ENCODE measurements at regions not wholly inside any gene's neighbourhood (a gene's known extent, or its start where the extent isn't known, plus 50 kb on each side); places are given as distances from the start of the nearest gene placed in this dataset.
"Not testable (repeated sequence)": the region's sequence is repeated elsewhere in the genome, so short reads cannot be mapped to it uniquely, and the experiment has no call there.

DNA sequence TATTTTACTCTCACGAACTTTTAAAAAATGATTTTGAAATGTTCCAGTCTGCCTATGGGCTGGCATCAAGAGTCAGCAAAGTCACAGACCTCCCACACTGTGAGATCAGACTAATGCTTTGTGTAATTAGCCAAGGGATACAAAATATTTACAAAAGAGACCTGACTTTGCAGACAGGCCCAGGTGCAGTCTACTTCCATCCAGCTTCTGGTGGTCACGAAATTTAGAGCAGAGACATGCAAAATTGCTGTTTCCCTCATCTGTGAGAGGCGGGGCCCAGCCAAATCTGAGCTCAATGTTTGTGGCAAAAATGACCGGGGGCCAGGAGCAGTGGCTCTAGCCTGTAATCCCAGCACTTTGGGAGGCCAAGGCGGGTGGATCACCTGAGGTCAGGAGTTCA is 82.5 kb upstream of the PITRM1 start:
- Mint-ChIP-seq H3K36me3 (ENCODE audit: low read depth) (no peaks in the 10 kb centered on the region), H3K27me3 (peaks cover 44% of the 10 kb centered on the region), H3K9me3 (no peaks in the 10 kb centered on the region), H3K4me3 (no peak overlapping the region), H3K4me1 (ENCODE audit: low read depth) (no peaks in the 10 kb centered on the region), H3K27ac (no peak overlapping the region)

DNA sequence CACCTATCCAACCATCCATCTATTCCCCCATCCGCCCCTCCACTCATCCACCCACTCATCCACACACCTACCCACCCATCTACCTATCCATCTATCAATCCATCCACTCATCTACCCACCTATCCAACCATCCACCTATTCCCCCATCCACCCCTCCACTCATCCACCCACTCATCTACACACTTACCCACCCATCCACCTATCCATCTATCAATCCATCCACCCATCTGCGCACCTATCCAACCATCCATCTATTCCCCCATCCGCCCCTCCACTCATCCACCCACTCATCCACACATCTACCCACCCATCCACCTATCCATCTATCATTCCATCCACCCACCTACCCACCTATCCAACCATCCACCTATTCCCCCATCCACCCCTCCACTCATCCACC is 81.4 kb upstream of the PITRM1 start:
- H3K9me3 Mint-ChIP-seq; H3K4me3 Mint-ChIP-seq; H3K36me3 Mint-ChIP-seq (ENCODE audit: low read depth); H3K4me1 Mint-ChIP-seq (ENCODE audit: low read depth); H3K27ac Mint-ChIP-seq: not testable (repeated sequence)
- peaks cover 55% of the 10 kb centered on the region for H3K27me3 Mint-ChIP-seq

DNA sequence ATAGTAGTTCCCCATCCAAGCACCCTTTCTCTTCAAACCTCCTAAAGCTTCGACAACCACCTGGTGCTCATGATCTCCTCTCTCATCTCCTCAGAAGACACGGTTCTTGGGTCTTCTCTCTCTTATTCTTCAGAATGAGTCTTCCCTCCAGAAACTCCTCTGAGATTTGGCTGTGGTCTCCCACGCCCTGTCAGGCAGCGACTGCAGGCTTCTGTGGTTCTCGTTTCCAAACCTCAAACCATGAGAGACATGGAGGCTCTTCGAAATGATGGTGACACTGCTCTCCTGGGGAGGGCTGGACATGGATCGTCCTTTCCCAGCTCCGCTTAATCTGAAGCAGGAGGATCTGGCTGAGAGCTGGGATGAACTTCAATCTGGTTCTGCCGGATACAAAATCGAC is 78.6 kb upstream of the PITRM1 start:
- H3K9me3 Mint-ChIP-seq: no peaks in the 10 kb centered on the region
- H3K27me3 Mint-ChIP-seq: peaks cover 60% of the 10 kb centered on the region
- H3K4me1 Mint-ChIP-seq (ENCODE audit: low read depth): peaks cover 6% of the 10 kb centered on the region
- H3K27ac Mint-ChIP-seq: no peak overlapping the region
- H3K4me3 Mint-ChIP-seq: no peak overlapping the region
- no peaks in the 10 kb centered on the region for H3K36me3 Mint-ChIP-seq (ENCODE audit: low read depth)

- Mint-ChIP-seq H3K27me3 (peaks cover 56% of the 10 kb centered on the region), H3K4me1 (ENCODE audit: low read depth) (peaks cover 6% of the 10 kb centered on the region), H3K36me3 (ENCODE audit: low read depth) (no peaks in the 10 kb centered on the region), H3K9me3 (no peaks in the 10 kb centered on the region), H3K27ac (no peak overlapping the region), H3K4me3 (no peak overlapping the region)
These were observed 76.8 kb upstream of the PITRM1 start for GRCh38 chr10:3249307-3249889.

GRCh38 chr10:3248526-3249306 is 76.1 kb upstream of the PITRM1 start:
- H3K4me1 Mint-ChIP-seq (ENCODE audit: low read depth): peaks cover 6% of the 10 kb centered on the region
- no peak overlapping the region for H3K27ac Mint-ChIP-seq
- H3K27me3 Mint-ChIP-seq: peaks cover 56% of the 10 kb centered on the region
- no peak overlapping the region for H3K4me3 Mint-ChIP-seq
- no peaks in the 10 kb centered on the region for H3K9me3 Mint-ChIP-seq
- H3K36me3 Mint-ChIP-seq (ENCODE audit: low read depth): no peaks in the 10 kb centered on the region

- peaks cover 6% of the 10 kb centered on the region for H3K4me1 Mint-ChIP-seq (ENCODE audit: low read depth)
- H3K27me3 Mint-ChIP-seq: peaks cover 33% of the 10 kb centered on the region
- H3K27ac Mint-ChIP-seq: no peak overlapping the region
- no peaks in the 10 kb centered on the region for H3K36me3 Mint-ChIP-seq (ENCODE audit: low read depth)
- H3K4me3 Mint-ChIP-seq: no peak overlapping the region
- H3K9me3 Mint-ChIP-seq: no peaks in the 10 kb centered on the region
These were observed 72.8 kb upstream of the PITRM1 start for GRCh38 chr10:3245395-3245794.

DNA sequence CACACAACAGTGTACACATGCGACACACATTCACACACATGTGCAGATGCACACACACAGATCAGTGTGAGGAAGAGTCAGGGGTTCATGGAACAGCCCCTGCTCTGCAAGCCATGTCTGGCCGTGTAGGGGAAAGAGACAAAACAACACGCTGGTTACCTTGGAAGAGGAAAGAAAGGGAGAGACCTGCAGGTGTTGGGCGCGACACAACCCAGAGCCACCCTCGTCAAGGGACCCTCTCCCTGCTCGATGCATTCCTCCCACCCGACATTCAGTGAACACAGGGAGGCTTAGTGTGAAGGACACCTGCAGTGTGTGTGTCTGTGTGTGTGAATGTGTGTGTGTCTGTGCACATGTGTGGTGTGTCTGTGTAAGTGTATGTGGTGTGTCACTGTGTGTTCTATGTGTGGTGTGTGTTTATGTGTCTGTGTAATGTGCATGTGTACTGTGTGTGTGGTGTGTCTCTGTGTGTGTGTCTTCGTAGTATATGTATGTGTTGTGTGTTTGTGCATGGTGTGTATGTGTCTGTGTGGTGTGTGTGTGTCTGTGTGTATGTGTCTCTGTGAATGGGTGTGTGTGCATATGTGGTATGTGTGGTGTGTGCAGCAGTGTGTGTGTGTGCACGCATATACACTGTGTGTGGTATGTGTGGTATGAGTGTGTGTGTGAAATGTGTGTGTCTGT is 69.5 kb upstream of the PITRM1 start:
- peaks cover 34% of the 10 kb centered on the region for H3K27me3 Mint-ChIP-seq
- H3K9me3 Mint-ChIP-seq: no peaks in the 10 kb centered on the region
- H3K36me3 Mint-ChIP-seq (ENCODE audit: low read depth): no peaks in the 10 kb centered on the region
- peaks cover 5% of the 10 kb centered on the region for H3K4me1 Mint-ChIP-seq (ENCODE audit: low read depth)
- no peak overlapping the region for H3K27ac Mint-ChIP-seq
- no peak overlapping the region for H3K4me3 Mint-ChIP-seq

- H3K4me3 Mint-ChIP-seq: no peak overlapping the region
- no peaks in the 10 kb centered on the region for H3K9me3 Mint-ChIP-seq
- H3K4me1 Mint-ChIP-seq (ENCODE audit: low read depth): peaks cover 5% of the 10 kb centered on the region
- H3K27me3 Mint-ChIP-seq: peaks cover 40% of the 10 kb centered on the region
- H3K36me3 Mint-ChIP-seq (ENCODE audit: low read depth): no peaks in the 10 kb centered on the region
- H3K27ac Mint-ChIP-seq: no peak overlapping the region
These were observed 68.8 kb upstream of the PITRM1 start for GRCh38 chr10:3241274-3241921.

GRCh38 chr10:3239920-3240894 is 67.6 kb upstream of the PITRM1 start:
- Mint-ChIP-seq H3K9me3 (no peaks in the 10 kb centered on the region), H3K27me3 (peaks cover 38% of the 10 kb centered on the region), H3K4me3 (no peak overlapping the region), H3K4me1 (ENCODE audit: low read depth) (peaks cover 5% of the 10 kb centered on the region), H3K36me3 (ENCODE audit: low read depth) (no peaks in the 10 kb centered on the region), H3K27ac (no peak overlapping the region)

DNA sequence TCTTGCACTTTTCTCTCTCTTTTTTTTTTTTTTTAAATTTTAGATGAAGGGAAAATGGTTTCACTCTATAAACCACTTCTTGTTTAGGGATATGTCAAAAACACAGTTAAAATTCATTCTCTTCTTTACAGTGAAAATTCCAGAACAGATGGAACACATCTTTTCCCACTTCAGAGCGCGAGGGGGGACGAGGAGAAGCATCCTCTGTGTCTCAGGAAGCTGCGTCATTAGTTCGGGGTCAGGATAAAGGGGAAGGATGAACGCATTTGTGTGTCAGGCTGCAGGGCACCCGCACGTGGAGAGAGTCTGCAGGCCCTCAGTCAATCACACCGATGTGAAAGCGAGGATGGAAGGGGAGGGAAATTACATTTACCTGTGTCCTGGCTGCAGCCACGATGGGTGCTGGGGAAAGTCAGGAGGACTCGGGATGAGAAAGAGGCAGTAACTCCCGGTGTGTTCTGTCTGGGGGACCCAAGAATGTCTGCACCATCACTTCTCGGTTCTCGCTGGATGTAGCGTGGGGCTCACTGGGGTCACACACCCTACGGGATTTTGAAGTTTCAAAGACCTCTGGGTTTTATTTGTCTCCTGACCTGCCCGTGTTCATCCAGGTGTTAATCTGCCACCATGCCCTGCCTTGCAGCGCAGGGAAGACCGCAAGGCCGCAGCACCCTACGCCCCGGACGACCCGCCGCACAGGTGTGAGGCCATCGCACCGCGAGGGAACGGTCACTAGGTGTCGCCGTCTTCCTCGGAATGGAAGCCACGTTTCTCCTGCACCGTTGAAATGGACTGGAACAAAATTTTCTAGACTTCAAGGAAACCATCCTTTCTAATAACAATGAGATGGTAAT is 66.7 kb upstream of the PITRM1 start:
- no peak overlapping the region for H3K27ac Mint-ChIP-seq

GRCh38 chr10:3238115-3238871 is 65.7 kb upstream of the PITRM1 start:
- peaks cover 5% of the 10 kb centered on the region for H3K4me1 Mint-ChIP-seq (ENCODE audit: low read depth)

More for the DNA sequence above, 66.7 kb upstream of the PITRM1 start:
- H3K4me1 Mint-ChIP-seq (ENCODE audit: low read depth): peaks cover 5% of the 10 kb centered on the region
- H3K4me3 Mint-ChIP-seq: peak overlapping the region; percentile 24
- H3K36me3 Mint-ChIP-seq (ENCODE audit: low read depth): no peaks in the 10 kb centered on the region
- H3K27me3 Mint-ChIP-seq: peaks cover 42% of the 10 kb centered on the region
- no peaks in the 10 kb centered on the region for H3K9me3 Mint-ChIP-seq

DNA sequence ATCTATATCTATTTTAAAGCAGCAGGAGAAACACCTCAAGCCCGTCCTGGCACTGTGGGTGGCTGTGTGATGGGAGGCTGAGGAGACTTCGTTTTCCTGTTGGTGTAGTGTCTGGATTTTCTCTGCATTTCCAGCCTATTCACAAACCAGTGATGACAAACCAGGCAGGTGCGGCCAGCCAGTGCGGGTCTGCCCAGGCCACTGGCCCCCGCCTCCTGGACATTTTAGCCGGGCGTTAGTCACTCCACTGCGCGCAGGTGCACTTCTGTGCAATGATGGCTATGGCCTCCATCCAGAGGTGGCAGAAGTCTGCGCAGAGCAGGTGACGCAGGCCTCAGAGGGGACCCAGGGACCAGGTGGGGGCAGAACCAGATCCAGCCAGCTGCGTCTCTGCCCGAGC is 64.9 kb upstream of the PITRM1 start:
- Mint-ChIP-seq H3K4me3 (no peak overlapping the region), H3K9me3 (no peaks in the 10 kb centered on the region), H3K27ac (no peak overlapping the region), H3K4me1 (ENCODE audit: low read depth) (peaks cover 5% of the 10 kb centered on the region), H3K27me3 (peaks cover 50% of the 10 kb centered on the region), H3K36me3 (ENCODE audit: low read depth) (no peaks in the 10 kb centered on the region)

More at GRCh38 chr10:3238115-3238871, 65.7 kb upstream of the PITRM1 start:
- Mint-ChIP-seq H3K9me3 (no peaks in the 10 kb centered on the region), H3K36me3 (ENCODE audit: low read depth) (no peaks in the 10 kb centered on the region), H3K27ac (no peak overlapping the region), H3K4me3 (no peak overlapping the region), H3K27me3 (peaks cover 43% of the 10 kb centered on the region)

Data from stimulated activated naive CD8-positive, alpha-beta T cell treated with anti-CD3 and anti-CD28 coated beads, Interleukin-15, Interleukin-2, amounts not matched to agents 100 ng/mL and 50 ng/mL, for 24 hours (primary cell).